Astrocyte of the cerebellum (primary cell): ENCODE measurements at regions not wholly inside any gene's neighbourhood (a gene's known extent, or its start where the extent isn't known, plus 50 kb on each side); places are given as distances from the start of the nearest gene placed in this dataset.
"Not testable (repeated sequence)": the region's sequence is repeated elsewhere in the genome, so short reads cannot be mapped to it uniquely, and the experiment has no call there.

ENCODE experiments used
- DNase-seq: peaks from one replicate; pipeline ENCODE4 v3.0.0-alpha.2; 2011; ENCODE audit warnings: low read depth
- H3K4me3 ChIP-seq: 2 replicates; pipeline ENCODE4 v1.5.1; 2011; ENCODE audit warnings: mild to moderate bottlenecking, low read depth, low read length, moderate library complexity
- in situ Hi-C: cut with HindIII; loops from 2 replicates; pipeline ENCODE4 v1.10.0; 2017; ENCODE audit warnings: low sequenced_read_pairs
- TF ChIP-seq, protein P1 (sequence below): IDR thresholded peaks from 2 replicates; pipeline ENCODE4 v1.5.1; 2012; ENCODE audit warnings: low read length, low read depth, moderate library complexity, mild to moderate bottlenecking; ENCODE audit errors: missing control alignments

DNA sequence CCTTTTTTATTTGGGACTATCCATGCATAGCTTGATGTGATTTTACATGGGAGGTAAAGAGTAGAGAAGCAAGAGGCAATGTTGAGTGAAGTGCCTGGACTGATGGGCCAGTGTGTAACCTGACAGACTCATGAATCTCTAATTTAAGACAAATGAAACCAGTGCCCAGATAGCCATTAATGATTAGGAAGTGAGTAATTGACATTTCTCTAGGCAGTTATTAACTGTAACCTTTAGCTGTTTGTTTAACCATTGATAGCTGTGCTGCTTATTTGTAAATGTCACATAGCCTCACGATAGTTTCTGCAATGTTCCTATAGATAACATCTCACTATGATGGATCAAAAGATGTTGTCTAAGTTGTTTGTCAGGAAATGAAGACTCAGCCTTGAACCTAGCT lies 1047.5 kb upstream of the SPRY2 start:
- TF ChIP-seq, protein P1, sequence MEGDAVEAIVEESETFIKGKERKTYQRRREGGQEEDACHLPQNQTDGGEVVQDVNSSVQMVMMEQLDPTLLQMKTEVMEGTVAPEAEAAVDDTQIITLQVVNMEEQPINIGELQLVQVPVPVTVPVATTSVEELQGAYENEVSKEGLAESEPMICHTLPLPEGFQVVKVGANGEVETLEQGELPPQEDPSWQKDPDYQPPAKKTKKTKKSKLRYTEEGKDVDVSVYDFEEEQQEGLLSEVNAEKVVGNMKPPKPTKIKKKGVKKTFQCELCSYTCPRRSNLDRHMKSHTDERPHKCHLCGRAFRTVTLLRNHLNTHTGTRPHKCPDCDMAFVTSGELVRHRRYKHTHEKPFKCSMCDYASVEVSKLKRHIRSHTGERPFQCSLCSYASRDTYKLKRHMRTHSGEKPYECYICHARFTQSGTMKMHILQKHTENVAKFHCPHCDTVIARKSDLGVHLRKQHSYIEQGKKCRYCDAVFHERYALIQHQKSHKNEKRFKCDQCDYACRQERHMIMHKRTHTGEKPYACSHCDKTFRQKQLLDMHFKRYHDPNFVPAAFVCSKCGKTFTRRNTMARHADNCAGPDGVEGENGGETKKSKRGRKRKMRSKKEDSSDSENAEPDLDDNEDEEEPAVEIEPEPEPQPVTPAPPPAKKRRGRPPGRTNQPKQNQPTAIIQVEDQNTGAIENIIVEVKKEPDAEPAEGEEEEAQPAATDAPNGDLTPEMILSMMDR = no peak
- in situ Hi-C loops = no loop called here
- H3K4me3 ChIP-seq = no peak overlapping the region
- no peak for DNase-seq

DNA sequence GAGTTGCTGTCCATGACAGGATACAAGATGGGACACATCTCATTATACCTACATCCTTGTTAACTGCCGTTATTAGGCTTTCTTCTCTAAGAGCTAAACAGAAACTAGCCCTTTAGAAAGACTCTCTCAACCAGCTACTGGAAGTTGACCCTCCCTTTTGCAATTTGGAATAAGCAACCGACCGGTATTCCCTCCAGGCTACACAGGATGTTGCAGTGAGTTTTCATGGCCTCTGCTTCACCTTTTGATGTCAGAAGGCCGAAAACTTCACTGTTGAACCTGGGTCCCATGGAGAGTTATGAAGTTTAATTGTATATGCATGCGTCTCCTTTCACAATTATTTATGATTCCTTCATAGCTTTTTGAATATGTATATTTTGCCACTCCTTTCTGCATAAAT lies 1042.5 kb upstream of the SPRY2 start:
- in situ Hi-C loops = no loop called here
- no peak overlapping the region for H3K4me3 ChIP-seq
- DNase-seq = no peak
- TF ChIP-seq, protein P1 = no peak

DNA sequence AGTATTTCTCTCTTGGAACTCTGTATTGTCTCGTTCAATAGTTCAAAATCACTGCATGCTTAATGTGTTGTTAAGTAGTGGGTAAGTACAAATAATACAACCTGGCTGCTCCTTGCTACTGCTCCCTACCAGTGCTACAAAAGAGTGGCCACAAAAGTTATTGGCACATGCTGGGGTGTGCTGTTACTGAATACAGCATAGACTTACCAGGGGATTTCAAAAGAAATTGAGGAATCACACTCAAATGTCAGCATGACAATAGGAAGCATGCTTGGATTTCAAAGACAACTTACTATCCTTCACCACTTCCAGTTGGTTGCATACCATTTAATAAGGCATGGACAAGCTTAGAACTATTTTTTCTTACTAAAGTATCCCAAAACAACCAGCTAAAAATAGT lies 1041.3 kb upstream of the SPRY2 start:
- TF ChIP-seq, protein P1 = no peak
- in situ Hi-C loops = no loop called here
- DNase-seq = no peak
- H3K4me3 ChIP-seq = no peak overlapping the region

DNA sequence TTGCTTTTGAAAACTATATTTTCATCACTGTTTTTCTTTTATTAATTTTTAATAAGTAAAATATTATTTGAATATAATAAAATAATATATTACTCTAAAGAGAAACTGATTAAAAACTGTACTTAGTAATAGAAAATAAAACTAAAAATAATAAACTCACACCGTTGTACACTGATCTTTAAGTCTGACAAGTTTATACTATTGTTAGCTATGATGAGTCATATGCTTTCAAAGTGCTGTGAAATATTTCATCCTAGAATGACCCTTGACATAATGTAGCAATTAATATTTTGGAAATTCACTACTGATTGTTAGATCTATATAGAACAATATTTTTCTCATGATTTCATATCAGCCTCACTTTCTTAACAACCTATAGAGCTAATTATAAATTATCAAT lies 1040.6 kb upstream of the SPRY2 start:
- no peak overlapping the region for H3K4me3 ChIP-seq
- no peak for DNase-seq
- in situ Hi-C loops = no loop called here
- TF ChIP-seq, protein P1 = no peak

DNA sequence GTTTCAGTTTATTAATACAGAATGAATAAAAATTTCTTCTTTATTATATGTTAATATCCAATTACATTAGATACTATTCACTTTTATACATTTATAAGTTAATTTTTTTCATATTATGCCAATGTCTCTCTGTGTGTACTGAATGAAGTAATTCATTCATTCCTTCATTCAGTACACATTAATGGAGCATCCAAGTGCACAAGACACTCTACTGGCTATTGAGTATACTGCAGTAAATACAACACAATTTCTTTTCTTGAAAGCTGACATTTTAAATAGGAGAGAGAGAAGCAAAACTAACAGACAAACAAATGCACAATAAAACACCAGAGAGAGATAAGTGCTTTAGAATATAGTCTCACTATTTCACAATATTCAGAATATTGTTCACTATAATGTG lies 1038.3 kb upstream of the SPRY2 start:
- DNase-seq = no peak
- TF ChIP-seq, protein P1 = no peak
- in situ Hi-C loops = no loop called here
- H3K4me3 ChIP-seq = no peak overlapping the region

DNA sequence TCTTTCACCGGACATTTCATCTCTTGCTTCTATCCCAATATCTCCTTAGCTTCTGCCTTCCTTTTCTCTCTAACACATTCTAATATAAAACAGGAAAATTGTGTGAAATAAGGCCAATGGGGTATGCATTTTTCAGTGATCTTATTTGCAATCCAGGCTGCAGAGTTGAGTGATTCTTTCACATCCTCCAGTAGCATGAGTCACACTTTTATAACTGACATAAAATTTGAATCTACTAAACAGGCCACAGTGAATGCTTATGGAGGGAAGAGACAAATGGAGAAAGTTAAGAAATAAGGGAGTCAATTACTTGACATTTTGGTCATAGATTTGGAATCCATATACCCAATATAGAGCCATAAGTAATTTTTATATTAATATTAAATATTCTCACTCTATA lies 1037.0 kb upstream of the SPRY2 start:
- H3K4me3 ChIP-seq = no peak overlapping the region
- TF ChIP-seq, protein P1 = no peak
- no peak for DNase-seq
- in situ Hi-C loops = no loop called here

DNA sequence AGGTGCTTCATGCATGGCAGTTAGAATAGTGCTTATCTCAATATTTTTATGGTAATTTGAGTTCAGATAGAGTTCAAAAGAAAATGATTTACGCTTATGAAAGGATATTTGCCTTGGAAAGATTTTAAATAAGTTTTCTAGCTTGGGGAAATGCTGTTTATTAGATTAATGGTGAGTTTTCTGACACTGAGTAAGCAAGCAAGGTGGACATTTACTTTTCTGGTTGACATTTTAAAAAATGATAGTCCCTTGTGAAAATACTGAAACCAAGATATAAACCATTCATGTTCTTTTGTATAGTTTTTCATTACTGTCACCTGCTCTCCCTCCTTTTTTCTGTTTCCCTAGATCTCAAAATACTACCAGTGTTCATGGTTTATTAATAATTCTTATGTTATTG lies 1034.8 kb upstream of the SPRY2 start:
- DNase-seq = no peak
- in situ Hi-C loops = no loop called here
- TF ChIP-seq, protein P1 = no peak
- H3K4me3 ChIP-seq = no peak overlapping the region

DNA sequence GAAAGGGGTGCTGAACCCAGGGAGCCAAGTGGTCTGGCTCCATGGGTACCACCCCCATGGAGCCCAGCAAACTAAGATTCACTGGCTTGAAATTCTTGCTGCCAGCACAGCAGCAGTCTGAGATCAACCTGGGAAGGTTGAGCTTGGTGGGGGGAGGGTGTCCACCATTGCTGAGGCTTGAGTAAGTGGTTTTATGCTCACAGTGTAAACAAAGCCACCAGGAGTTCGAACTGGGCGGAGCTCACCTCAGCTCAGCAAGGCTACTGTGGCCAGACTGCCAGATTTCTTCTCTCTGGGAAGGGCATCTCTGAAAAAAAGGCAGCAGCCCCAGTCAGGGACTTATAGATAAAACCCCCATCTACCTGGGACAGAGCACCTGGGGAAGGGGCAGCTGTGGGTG lies 1021.8 kb upstream of the SPRY2 start:
- DNase-seq, in situ Hi-C loops, H3K4me3 ChIP-seq: not testable (repeated sequence)
